OCI-M1 (cell line): ENCODE measurements at regions not wholly inside any gene's neighbourhood (a gene's known extent, or its start where the extent isn't known, plus 50 kb on each side); places are given as distances from the start of the nearest gene placed in this dataset.
A peak's percentile ranks its signal among the peaks of the same experiment; 100 is the strongest.
"Not testable (repeated sequence)": the region's sequence is repeated elsewhere in the genome, so short reads cannot be mapped to it uniquely, and the experiment has no call there.

Source experiments
- DNase-seq: peaks from one replicate; lab custom pipeline; 2025; lab: John Stamatoyannopoulos, UW

DNA sequence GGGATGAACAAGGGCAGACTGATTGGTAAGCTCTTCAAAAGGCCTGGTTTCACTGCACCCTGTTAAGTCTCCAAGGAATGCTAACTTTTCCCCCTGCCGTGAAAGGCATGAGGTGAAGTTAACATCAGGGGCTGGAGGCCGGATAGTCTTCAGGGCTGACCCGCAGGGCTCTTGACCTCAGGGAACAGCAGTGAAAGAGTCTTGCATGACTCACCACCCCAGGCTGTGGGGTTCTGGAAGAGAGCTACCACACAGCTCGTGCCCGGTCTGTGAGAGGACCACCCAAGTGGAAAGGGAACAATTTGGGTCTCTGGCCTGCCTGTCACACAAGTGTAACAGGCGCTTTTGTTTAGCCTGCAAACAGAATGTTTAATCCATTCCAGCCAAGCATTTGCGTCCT, 504.9 kb downstream of the EDEM1 start:
- no peak for DNase-seq

DNA sequence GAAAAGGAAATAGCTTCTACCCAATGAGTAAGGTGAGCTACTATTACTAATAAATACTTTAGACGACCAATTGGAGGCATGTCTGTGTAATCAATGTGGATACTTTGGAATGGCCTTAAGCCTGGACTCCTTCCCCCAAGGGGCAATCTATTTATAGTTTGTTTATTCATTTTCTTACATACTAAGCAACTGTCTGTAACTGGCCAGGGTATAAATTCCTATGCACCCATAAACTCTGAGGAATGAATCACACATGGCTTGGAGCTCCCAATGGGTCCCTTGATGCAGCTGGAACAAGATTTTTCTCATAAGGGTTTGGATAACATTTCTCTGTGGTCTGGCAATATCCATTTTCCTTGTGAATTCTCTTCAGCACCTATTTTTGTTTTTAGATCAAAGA, 506.8 kb downstream of the EDEM1 start:
- no peak for DNase-seq

DNA sequence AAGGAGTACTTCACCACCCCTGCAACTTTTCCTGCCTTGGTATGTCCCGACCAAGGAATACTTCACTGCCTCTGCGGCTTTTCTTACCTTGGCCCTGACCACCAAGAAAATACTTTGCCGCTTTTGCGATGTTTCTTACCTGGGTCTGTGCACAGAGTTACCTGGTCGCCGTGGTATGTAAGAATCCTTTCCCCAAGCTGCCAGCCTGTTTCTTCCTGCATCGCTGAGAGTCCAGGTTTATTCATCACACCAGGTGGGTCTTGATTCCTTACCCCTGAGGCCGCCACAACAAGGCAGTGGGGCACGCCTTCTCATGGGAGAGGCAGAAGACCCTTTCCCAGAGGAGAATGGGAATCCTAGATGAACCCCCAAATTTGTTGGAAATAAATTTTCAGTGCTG, 511.3 kb downstream of the EDEM1 start:
- no peak for DNase-seq

DNA sequence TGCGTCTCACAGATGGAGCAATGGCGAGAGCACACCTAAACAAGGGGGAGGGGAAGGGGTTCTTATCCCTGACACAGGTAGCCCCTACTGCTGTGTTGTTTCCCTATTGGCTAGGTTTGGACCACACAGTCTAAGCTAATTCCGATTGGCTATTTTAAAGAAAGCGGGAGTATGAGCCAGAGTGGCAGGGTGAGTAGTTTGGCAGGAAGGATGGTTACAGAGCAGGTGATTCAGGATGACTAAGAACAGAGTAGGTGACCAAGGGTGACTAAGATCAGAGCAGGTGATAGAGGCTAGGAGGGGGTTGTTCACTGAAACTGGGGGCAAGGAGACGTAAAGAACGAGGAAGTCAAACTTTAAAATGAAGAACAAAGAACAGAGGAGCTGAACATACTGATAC, 511.8 kb downstream of the EDEM1 start:
- DNase-seq = no peak

DNA sequence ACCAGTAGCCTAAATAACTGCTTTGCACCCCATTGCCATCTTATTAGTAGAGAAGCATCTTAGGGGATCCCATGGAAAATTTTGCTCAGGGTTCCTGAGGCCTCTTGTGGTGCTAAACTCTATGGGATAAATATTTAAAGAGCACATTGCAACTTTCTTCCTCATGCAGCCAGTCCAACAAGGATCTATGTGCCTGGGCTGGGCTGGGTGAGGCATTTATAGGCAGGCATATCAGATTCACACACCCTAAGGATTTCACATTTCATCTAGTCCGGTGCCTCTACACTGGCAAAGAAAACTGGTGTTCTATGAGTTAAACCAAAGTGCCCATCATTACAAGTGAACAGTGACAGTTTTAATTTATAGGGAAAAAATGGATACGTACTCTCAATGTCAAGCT, 512.3 kb downstream of the EDEM1 start:
- no peak for DNase-seq

DNA sequence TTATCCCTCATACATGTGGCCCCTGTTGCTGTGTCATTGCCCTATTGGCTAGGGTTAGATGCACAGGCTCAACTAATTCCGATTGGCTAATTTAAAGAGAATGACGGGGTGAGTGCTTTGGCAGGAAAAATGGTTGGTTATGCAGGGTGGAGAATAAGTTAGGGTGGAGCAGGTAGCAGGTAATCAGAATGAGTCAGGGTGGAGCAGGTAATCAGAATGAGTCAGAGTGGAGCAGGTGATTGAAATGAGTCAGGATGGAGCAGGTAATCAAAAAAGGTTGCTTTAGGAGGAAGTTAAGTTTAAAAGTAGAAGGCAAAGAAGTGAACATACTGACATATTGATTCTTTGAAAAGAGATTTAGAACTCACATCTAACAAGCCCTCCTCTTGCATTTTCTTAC, 513.5 kb downstream of the EDEM1 start:
- not testable (repeated sequence) for DNase-seq

DNA sequence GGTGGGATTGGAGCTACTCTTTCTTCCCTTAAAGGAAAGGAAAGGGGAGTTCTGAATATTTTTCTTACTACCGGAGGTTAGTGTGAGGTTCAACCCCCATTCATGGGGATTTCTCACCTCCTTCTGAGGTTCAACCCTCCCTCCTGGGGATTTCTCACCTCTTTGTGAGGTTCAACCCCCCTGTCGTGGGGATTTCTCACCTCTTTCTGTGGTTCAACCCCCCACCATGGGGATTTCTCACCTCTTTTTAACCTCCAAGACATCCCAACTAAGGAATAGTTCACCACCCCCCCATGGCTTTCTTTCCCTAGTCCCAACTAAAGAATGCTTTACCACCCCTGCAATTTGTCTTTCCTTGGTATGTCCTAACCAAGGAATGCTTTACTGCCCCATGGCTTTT, 520.3 kb downstream of the EDEM1 start:
- no peak for DNase-seq

DNA sequence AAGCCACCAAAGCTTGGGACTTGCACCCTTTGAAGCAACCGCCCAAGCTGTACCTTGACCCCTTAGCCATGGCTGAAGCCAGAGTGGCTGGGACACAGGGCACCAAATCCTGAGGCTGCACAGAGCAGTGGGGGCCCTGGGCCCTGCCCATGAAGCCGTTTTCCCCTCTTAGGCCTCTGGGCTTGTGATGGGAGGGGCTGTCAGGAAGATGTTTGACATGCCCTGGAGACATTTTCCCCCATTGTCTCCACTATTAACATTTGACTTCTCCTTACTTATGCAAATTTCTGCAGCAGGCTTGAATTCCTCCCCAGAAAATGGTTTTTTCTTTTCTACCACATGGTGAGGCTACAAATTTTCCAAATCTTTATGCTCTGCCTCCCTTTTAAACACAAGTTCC, 522.2 kb downstream of the EDEM1 start:
- DNase-seq = no peak

DNA sequence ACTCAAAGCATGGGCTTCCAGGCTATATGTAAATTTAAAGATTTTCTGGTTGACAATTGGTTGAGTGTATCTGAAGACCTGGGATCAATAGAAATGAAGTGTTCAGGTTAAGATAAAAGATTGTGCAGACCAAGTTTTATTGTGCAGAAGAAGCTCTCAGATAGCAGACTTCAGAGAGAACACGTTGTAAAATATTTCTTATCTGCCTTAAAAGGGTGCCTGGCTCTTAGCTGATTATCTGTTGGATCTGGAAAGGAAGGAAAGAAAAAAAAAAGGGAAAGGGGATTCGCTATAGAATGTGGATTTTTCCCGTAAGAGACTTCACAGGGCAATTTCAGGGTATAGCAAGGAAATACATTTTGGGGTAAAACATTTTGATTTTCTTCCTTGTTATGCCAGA, 523.2 kb downstream of the EDEM1 start:
- no peak for DNase-seq

DNA sequence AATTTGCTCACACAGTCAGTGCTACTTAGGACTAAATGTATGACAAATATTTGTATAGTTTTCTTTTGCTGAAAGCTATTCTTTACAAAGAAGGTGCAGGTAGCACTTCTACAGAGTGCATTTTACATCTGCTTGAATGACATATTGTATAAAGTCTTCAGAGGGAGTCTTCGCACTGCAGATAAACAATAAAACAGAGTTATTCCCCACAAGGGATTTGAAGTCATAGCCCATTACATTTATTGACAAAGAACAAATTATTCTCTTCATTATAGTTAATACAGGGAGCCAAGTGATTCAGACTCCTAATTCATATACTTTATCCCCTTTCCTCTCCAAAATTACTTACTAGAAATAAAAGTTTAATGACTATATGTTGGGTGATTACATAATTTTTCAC, 529.7 kb downstream of the EDEM1 start:
- no peak for DNase-seq

DNA sequence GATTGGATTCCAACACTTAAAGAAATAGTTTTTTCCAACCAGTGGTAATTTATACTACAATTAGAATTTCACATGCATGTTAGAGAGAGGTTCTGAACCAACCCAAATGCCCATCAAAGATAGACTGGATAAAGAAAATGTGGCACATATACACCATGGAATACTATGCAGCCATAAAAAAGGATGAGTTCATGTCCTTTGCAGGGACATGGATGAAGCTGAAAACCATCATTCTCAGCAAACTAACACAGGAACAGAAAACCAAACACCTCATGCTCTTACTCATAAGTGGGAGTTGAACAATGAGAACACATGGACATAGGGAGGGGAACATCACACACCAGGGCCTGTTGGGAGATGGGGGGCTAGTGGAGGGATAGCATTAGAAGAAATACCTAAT, 532.2 kb downstream of the EDEM1 start:
- not testable (repeated sequence) for DNase-seq

DNA sequence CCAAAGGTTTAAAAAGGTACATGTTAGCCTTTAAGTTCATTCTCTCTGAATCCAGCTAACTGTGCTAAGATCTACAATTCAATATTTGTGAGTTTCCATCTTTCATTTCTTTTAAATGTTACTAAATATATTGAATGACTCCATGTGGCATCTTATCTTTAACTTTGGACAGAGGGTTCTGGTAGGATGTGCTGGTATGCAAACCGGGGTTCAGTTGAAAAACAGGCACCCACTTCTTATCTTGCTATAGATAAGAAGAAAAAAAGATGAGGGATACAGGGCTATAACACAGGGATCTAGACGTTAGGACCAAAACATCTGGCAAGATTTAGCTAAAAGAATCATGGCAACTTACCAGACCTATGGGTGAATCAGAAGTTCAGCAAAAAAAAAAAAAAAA, 538.3 kb downstream of the EDEM1 start:
- DNase-seq = no peak

DNA sequence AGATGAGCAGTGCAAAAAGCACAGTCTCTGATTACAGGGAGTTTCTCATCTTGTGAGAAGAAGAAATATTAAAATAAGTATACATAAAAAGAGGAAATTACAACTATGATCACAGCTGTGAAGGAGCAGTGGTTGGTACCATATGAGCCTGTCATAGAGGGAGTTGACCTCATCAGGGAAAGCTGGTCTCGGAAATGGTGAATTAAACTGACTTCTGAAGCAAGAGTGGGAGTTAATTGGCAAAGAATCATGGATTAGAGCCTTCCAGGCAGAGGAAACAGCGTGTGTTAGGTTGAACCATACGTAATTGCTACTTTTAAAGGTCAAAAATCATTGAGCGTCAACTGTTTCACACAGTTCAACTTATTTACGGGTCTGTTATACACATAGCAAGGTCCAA, 539.1 kb downstream of the EDEM1 start:
- peak; percentile 37 for DNase-seq

DNA sequence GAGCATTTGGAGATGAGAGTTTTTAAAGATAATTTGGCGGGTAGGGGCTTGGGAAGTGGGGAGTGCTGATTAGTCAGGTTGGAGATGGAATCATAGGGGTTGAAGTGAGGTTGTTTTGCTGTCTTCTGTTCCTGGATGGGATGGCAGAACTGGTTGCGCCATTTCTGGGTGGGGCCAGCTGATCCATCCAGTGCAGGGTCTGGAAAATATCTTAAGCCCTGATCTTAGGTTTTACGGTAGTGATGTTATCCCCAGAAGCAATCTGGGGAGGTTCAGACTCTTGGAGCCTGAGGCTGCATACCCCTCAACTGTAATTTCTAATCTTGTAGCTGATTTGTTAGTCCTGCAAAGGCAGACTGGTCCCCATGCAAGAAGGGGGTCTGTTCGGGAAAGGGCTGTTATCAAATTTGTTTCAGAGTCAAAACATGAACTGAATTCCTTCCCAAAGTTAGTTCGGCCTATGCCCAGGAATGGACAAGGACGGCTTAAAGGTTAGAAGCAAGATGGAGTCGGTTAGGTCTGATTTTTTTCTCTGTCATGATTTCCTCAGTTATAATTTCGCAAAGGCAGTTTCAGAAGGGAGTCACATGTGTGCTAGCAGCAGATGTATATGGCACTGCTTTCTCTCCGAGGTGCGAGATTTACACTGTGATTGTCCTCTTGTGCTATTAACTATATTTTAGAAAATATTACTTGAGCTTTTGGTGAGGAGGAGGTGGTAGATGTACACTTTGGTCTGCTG, 540.4 kb downstream of the EDEM1 start:
- DNase-seq = no peak

DNA sequence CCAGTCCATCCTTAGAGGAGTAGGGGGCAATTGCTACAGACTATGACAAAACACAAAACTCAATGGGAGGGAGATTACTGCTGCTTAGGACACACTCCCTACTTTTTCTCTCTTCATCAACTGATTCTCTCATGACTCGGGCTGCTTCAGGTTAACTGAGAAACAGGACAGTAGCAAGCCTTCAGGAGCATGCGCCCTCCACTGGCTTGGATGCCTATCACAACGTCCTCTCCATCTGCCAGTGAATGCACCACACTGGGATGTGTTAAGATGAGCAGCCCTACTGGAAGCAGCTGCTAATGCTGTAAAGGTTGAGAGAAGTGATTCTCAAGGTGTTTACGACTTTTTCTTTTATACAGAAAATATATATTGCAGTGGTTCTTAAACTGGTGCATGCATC, 542.3 kb downstream of the EDEM1 start:
- DNase-seq = peak; percentile 21

DNA sequence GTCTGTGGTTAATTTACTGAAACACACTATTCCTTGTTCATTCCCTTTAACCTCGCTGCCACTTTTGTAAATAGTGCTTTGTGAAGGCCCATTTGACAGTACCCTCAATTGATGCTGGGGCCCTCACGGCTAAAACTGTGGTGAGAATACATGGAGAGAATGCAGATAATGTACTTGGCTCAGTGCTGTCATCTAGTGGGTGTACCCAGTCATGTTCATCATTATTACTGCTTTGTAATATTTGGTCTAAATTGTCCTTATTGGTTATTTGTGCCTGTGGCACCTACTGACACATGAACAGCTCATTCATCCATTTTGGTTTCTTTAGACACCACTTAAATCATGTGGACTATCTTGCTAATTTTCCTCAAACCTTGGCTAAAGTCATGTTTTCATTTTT, 543.6 kb downstream of the EDEM1 start:
- peak; percentile 59 for DNase-seq

DNA sequence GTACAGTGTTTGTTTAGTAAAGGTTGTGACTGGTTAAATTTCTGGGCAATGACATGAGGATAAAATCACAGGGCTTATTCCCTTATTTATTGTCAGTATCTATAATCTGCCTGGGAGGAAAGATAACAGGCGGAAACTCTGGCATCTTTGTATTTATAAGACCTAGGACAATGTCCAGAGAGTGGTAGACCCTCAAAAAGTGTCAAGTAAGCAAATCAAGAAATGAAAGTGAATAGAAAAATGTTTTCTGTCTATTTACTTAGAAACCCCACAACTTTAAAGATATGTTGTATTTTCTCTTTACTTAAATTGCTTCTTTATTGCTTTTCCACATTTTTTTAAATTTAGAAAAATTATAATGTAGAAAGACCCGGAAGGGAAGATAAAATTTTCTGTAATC, 544.6 kb downstream of the EDEM1 start:
- no peak for DNase-seq

DNA sequence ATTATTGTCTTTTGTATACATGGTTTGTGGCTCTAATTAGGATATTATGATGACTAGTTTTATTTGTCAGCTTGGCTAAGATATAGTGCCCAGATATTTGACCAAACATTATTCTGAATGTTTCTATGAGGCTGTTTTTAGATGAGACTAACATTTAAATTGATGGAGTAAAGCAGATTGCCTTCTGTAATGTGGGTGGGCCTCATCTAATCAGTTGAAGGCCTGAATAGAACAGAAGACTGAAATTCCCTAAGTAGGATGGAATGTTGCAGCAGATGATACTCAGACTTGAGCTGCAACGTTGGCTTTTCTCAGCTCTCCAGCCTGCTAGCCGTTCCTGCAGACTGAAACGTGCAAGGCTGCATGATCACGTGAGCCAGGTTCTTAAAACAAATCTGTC, 546.5 kb downstream of the EDEM1 start:
- no peak for DNase-seq

DNA sequence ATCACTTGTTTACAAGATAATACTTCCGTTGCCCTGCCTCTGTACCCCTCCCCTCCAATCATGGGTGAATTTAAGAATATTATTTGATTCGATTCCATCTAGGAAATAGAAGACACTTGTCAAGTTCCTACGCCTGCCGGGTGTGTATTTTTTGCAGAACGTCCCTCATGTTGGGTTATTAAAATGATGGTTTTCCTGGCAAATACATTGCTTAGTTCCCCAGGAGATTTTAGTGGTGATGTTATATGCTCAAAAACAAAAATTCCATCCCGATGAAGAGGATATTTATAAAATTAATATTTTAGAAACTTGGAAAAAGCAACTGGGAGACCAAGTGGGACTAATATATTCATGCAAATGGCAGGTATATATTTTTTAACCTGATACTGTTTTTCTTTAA, 548.4 kb downstream of the EDEM1 start:
- no peak for DNase-seq

DNA sequence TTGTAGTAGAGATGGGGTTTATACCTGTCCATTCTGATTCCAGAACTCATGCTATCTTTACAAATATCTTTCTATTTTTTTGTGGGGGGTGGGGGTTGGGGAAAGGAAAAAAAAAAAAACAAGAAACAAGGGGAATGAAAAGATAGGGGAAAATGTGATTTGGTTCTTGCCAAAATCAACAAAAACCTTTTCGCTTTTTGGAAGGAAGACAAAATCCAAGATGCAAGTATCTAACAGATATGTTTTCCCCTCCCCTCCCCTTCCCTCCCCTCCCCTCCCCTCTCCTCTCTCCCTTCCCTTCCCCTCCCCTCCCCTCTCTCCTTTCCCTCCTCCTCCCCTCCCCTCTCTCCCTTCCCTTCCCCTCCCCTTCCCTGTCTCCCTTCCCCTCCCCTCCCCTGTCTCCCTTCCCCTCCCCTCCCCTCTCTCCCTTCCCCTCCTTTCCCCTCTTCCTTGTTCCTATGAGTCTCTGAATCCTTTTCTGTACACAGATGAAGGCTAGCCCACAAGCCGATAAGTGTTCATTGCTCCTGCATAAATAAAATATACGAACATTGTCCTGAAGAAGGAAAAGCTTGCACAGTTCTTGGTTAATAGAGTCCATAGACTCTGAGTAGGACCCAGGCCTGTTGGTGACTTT, 551.9 kb downstream of the EDEM1 start:
- no peak for DNase-seq

DNA sequence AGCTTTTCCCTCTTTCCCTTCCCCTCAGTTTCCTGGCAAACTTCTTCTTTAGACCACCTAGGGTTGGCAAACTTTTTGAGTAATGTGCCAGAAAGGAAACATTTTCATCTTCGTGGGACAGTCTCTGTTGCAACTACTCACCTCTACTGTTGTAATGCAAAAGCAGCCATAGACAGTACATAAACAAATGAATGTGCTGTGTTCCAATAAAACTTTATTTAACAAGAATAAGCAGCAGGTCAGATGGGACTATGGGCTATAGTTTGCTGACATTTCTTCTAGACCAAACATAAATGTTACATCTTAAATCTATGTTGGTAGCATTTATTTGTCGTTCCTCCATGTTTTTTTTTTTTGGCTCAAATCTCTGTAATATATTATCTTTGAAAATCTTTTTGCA, 552.4 kb downstream of the EDEM1 start:
- DNase-seq = no peak

DNA sequence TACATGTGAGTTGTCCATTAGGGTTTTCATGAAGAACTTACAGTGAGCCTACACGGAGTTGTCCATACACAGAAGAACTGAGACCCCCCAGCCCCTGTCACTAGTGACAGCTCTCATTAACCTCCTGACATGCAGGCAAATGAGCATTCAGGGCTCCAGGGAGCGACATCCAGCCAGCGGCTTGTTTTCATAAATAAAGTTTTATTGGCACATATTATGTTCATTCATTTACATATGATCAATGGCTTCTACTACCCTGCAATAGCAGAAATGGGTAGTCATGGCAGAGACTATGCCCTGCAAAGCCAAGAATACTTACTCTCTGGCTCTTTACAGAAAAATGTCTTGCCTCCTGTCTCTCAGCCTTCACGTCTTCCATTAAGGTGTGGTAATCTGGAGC, 553.5 kb downstream of the EDEM1 start:
- DNase-seq = no peak

DNA sequence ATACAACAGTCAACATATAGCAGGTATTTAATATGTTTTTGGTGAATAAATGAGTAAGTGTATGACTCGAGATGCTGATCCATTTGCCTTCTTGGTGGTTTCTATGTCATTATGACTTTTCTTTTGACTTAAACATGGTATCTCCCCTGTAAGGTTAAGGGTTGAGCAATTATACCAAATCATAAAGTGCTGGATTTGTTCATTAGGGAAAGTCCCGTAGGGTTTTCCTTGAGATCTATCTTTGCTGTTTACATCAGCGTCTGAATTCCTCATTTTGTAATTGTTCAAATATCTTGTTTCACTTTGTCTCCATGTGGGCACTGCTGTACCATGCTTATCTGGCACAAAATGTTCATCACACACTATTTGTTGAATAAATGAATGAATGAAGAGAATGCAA, 562.6 kb downstream of the EDEM1 start:
- DNase-seq = no peak
